Fibroblast of skin of left quadriceps (primary cell): ENCODE measurements at regions not wholly inside any gene's neighbourhood (a gene's known extent, or its start where the extent isn't known, plus 50 kb on each side); places are given as distances from the start of the nearest gene placed in this dataset.

Experiments
- DNase-seq, 2 experiments: peaks; one replicate each; pipeline ENCODE4 v3.0.0-alpha.2; 2013; ENCODE audit warnings: low read depth in 2 of 2

DNA sequence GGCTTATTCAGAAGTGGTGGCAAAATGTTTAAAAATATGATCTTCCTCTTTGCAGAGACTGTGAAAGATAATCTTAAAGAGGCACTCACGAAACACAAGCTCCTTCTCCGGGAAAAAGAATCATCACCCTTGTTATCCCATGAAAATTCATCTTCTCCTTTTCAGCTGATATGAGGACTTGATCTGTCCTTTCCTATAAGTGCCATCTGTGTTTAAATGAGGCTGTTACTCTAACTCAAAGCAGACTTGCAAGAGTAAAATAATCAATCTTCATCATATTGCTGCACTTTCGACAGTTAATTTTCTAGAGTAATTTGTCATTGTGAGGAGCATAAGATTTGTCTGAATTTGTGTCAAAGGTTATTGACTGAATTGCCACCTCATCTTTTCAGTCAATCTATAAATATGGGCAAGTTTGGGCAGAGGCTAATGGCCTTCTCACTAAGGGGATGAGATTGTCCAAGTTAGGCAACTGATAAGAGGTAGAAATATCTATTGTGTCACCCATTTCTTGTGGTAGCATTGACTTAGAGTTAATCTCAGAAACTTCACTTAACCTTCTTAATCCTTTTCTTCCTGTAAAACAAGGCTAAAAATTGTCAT is 452.9 kb downstream of the GRXCR1 start:
- DNase-seq = no peak

DNA sequence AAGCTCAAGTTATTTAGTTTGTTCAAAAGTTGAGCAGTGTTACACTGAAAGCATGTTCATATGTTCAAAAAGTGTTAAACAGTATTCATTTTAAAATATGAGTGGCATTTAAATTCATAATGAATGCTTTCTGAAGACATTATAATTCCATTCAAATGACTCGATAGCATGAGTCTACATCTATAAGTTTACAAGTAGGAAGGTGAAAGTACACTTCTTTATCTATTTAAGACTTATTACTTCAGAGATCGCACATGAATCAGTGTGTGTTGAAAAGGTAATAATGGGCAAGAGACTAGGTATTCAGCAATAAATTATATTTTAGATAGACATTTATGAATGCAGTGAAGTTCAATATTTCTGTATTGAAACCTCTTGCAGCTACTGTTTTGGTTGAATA is 456.1 kb downstream of the GRXCR1 start:
- DNase-seq = no peak

GRCh38 chr4:43351970-43352806 is 459.7 kb downstream of the GRXCR1 start:
- no peak for DNase-seq

DNA sequence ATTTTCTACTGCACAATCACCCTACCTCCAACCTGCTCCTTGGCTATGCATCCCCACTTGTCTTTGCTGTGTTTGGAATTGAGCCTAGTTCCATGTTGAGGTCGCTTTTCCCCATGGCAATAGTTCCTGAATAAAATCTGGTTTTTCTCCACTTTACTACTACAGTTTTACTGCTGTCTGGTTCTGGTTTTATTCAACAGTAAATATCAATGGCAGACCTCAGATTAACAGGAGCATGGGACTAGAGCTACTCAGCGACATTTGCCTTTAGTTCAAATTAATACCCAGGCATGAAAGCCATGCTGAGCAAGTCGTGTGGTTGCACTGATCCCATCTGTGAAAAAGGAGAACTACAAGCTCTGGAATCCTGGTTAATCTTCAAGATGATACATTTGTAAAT is 460.3 kb downstream of the GRXCR1 start:
- no peak for DNase-seq

GRCh38 chr4:43353552-43353951 is 461.0 kb downstream of the GRXCR1 start:
- no peak for DNase-seq

- no peak for DNase-seq
Observed at GRCh38 chr4:43356786-43357185, 464.3 kb downstream of the GRXCR1 start.

DNA sequence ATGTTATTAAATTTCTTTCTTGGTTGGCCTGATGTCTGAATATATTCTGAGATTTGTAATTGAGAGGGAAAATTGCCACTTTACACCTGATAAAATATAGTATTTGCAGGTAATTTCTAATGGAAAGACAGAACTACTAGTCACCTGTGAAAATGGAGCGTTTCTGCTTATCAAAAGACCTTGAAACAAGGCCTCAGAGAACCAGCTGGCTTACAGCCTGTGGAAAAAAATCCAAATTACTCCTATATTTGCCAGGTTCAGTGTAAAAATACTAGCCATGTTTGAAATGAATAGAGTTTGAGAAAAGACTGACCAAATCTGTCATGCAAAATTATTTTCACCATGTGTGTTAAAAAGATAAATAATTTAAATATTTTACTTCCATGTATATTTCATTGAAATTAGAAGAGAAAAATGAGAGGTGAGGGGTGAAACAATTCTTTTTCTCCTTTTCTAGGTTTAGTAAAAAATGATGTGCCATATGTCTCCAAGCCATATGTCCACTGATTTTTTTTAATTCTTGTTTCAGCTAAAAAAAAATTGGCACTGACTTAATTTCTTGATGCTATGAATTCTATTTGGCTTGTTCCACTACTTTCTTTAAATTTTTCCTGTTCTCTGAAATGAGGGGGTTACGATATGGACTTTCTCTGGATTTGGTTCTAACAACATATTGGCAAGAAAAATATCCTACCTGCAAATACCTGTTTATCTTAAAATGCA is 464.9 kb downstream of the GRXCR1 start:
- no peak for DNase-seq

DNA sequence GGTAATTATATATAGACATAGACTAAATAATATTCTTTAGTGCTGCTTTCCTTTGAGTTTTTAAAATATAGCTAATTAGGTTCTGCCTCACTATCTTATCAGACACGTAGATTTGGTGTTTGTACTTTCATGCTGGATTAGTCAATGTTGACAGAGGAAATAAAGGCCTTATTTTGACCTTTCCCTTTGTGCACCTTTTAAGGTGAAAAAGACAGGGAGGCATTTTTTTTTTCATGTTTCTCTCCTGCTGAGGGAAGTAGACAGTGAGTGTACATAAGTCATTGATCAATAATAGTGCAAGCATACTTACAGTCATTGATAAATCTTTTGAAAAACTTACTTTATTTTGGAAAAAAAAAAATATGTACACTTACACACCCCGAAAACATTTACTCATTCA is 467.8 kb downstream of the GRXCR1 start:
- no peak for DNase-seq

DNA sequence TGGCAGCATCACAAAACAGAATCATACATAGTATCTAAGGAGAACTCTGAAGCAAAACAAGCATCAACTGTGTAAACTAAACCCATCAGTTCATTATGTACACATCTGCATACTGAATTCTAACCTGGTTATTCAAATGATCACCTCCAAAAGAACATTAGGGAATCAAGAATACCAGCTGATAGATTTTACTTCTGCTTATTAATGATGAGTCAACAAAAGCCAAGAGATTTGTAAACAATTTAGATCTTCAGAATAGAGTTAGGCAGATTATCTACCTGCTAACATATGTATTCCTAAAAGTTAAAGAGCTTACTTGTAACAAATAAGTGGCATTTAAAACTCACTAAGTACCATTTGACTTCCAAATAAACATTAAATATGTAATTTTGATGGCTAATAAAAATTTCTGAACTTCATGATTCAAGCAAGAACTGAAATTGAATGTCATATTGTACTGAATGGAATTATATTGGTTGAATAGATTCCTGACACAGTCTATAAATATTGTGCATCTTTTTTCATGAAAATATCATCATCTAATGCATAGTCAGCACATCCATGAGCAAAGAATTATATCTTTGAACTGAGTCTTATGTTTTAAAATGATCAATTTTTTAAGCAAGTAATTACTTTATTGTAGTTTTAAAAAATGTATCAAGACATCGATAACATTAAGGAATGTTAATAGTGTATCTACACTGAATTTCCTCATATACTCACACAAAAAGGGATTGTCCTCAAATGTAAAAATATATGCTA is 470.5 kb downstream of the GRXCR1 start:
- no peak for DNase-seq

DNA sequence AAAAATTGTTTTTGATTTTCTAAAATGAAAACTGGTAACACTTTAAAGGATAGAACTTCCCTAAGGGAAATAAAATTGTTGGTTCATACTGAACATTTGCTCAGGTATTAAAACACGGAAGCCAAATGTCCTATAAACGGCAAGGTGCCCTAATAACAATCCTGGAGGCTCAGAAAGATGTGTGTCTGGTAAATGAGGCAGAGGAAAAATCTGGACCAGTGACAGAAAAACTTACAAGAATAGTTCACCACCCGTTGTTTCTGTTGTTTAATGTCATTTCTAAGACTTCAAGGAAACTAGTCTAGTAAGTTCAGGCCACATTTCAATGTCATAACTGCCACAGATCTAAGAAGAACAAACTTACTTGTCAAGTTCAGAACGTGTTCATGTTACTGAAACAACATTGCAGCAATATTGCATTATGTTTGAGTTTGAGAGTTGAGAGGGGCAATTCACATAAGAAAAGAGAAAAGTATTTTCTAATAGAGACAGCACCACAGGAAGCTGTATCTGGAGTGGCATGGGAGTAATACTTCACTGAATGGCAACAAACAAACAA is 476.6 kb downstream of the GRXCR1 start:
- no peak for DNase-seq

- DNase-seq = no peak
Observed at GRCh38 chr4:43373201-43373600, 480.7 kb downstream of the GRXCR1 start.

DNA sequence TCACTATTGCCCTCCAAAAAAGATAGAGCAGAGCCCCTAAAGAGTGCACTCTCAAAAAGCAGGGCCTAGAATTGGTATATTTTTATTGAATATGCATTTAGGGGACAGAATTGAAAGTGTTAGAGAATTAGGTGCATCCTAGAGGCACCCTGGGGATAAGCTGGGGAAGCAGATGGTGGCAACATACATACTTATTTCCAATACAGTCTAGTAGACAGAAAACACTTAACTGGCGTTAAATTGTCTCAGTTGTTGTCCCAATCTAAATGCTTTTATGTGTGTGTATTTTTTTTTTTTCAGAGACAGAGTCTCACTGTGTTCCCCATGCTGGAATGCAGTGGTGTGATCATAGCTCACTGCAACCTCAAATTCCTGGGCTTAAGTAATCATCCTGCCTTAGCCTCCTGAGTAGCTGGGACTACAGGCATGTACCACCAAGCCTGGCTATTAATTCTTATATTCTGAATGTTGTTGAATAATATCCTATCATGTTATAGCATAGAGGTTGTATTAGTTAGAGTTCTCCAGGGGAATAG is 481.8 kb downstream of the GRXCR1 start:
- no peak for DNase-seq

GRCh38 chr4:43379016-43379415 is 486.5 kb downstream of the GRXCR1 start:
- DNase-seq = no peak

GRCh38 chr4:43380093-43380492 is 487.6 kb downstream of the GRXCR1 start:
- no peak for DNase-seq

DNA sequence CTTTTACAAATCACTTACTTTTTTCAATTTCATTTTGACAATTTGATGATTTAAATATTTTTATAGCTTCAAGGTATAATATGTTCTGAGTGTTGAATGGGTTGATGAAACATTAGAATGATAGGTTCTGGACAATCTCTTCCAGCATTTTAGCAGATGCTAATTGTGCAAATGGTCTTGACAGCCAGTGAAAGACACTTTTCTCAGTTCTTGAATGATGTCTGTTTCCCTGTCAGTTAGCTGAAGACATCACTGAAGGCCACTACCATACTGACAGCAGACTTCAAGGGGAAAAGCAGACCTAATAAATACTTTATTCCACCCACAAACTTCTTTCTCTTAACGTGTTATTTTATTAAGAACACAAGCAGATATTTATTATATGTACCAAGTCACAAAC is 498.6 kb downstream of the GRXCR1 start:
- DNase-seq = no peak

DNA sequence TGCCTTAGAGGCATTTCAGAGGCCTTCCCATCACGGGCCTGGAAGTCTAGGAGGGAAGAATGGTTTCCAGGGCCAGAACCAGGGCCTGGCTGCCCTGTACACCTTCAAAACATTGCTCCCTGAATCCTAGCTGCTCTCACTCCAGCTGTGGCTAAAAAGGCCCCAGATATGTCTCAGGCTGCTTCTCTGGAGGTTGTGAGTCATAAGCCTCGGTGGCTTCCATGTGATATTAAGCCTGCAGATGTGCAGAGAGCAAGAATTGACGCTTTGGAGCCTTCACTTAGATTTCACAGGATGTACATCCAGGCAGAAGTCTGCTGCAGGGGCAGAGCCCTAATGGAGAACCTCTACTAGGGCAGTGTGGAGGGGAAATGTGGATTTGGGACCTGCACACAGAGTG is 502.5 kb downstream of the GRXCR1 start:
- peak in 1 of 2 experiments; percentile 5 for DNase-seq

- DNase-seq = no peak
Observed at GRCh38 chr4:43399726-43400125, 507.2 kb downstream of the GRXCR1 start.

- DNase-seq = no peak
Observed at GRCh38 chr4:43402393-43402792, 509.9 kb downstream of the GRXCR1 start.

DNA sequence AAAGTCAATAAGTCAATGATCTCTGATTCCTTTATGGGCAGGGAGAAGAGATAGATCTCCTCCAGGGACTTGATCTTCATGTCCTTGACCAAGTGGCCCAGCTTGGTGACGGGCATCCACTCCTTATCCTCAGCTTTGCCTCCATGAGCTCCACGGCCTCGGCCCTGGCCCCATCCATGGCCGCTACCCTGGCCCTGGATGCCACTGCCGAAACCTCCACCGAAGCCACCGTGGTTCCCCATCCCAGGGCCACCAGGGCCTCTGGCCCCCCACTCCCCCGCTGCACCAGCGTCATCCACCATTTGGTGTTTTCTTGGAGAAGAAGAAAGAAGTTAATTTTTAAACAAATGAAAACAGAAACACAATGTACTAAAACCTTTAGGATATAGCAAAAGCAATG is 518.1 kb downstream of the GRXCR1 start:
- DNase-seq = no peak

DNA sequence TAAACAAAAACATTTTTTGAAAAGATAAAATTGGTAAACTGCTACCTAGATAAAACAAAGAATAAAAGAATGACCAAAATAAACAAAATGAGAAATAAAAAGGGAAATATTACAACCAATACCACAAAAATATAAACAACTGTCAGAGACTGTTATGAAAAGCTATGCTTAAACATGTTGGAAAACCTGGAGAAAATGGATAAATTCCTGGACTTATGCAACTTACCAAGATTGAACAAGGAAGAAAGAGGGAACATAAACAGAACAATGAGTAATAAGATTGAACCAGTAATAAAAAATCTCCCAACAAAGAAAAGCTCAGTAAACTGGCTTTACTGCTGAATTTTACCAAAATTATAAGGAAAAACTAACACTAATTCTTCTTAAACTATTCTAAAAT is 518.7 kb downstream of the GRXCR1 start:
- DNase-seq = no peak

GRCh38 chr4:43423276-43423675 is 530.8 kb downstream of the GRXCR1 start:
- no peak for DNase-seq

GRCh38 chr4:43425206-43425605 is 532.7 kb downstream of the GRXCR1 start:
- DNase-seq = no peak
